ENCODE measurements at regions not wholly inside any gene's neighbourhood (a gene's known extent, or its start where the extent isn't known, plus 50 kb on each side); places are given as distances from the start of the nearest gene placed in this dataset.

- no peak for TF ChIP-seq ZNF624 (tag by site-specific recombination; IDR thresholded peaks at IDR 0.05)
- TF ChIP-seq GFI1B (tag by site-specific recombination; IDR thresholded peaks at IDR 0.05): no peak
- peak; percentile 63; the same call in 1 of the 2 replicates for TF ChIP-seq PRDM10 (tag by site-specific recombination; IDR thresholded peaks at IDR 0.05)
- TF ChIP-seq ZNF677 (tag by site-specific recombination; IDR thresholded peaks at IDR 0.05): no peak
- TF ChIP-seq ZNF394 (tag by site-specific recombination; IDR thresholded peaks at IDR 0.05; ENCODE audit: borderline replicate concordance): no peak
- TF ChIP-seq ZNF549 (tag by site-specific recombination; IDR thresholded peaks at IDR 0.05): no peak
- TF ChIP-seq ZNF112 (tag by site-specific recombination; IDR thresholded peaks at IDR 0.05): no peak
- TF ChIP-seq ZSCAN23 (tag by site-specific recombination; IDR thresholded peaks at IDR 0.05): no peak
- TF ChIP-seq ZBTB6 (tag by site-specific recombination; IDR thresholded peaks at IDR 0.05): no peak
- no peaks in the 10 kb centered on the region for H3K4me1 ChIP-seq (ENCODE audit: control insufficient read depth, insufficient read depth, low read length)
- ChIA-PET CTCF (interaction anchor here (0.8 kb wide), 1 partner anchor 12 kb away, joined by 3 read pairs; no protein-coding TSS in a partner anchor), POLR2A (no interaction called here)
- no peak overlapping the region for H3K4me3 ChIP-seq (ENCODE audit: low read depth, low read length)
- H3K27ac ChIP-seq (ENCODE audit: extremely low read depth, low read depth, low read length): no peak overlapping the region
- H3K36me3 ChIP-seq (ENCODE audit: control insufficient read depth in 2 of 2, insufficient read depth in 1 of 2, low read length in 2 of 2): no peaks in the 10 kb centered on the region
- no peaks in the 10 kb centered on the region for H3K9me3 ChIP-seq (ENCODE audit: control insufficient read depth, insufficient read depth, low read depth, low read length)
Measured at GRCh38 chr1:164155347-164155746, 403.6 kb upstream of the PBX1 start.

- TF ChIP-seq ZNF341 (tag by site-specific recombination; IDR thresholded peaks at IDR 0.05; ENCODE audit: low read depth) (no peak), BCL11B (tag by site-specific recombination; IDR thresholded peaks at IDR 0.05; ENCODE audit: low read depth) (no peak), ZNF362 (tag by site-specific recombination; IDR thresholded peaks at IDR 0.05) (no peak), ZNF121 (tag by site-specific recombination; IDR thresholded peaks at IDR 0.05) (no peak), ZNF530 (tag by site-specific recombination; IDR thresholded peaks at IDR 0.05; ENCODE audit: low read depth) (no peak), KLF10 (tag by site-specific recombination; IDR thresholded peaks at IDR 0.05) (no peak), ZNF292 (tag by site-specific recombination; IDR thresholded peaks at IDR 0.05; ENCODE audit: borderline replicate concordance, low read depth) (no peak), KLF8 (tag by site-specific recombination; IDR thresholded peaks at IDR 0.05) (no peak), ZSCAN18 (tag by site-specific recombination; IDR thresholded peaks at IDR 0.05) (no peak), PBX3 (CRISPR knock-in tag; IDR thresholded peaks at IDR 0.05) (no peak), ZNF629 (tag by site-specific recombination; IDR thresholded peaks at IDR 0.05) (no peak), ZNF350 (tag by site-specific recombination; IDR thresholded peaks at IDR 0.05) (no peak), ZNF785 (tag by site-specific recombination; IDR thresholded peaks at IDR 0.05) (no peak), ZFP3 (tag by site-specific recombination; IDR thresholded peaks at IDR 0.05; ENCODE audit: low read depth) (no peak), ZNF302 (tag by site-specific recombination; IDR thresholded peaks at IDR 0.05; ENCODE audit: low read depth) (no peak), EGR2 (tag by site-specific recombination; IDR thresholded peaks at IDR 0.05; ENCODE audit: low read depth) (no peak), WT1 (tag by site-specific recombination; IDR thresholded peaks at IDR 0.05) (no peak), ZEB2 (tag by site-specific recombination; IDR thresholded peaks at IDR 0.05) (no peak), ZNF558 (tag by site-specific recombination; IDR thresholded peaks at IDR 0.05) (no peak), OSR2 (tag by site-specific recombination; IDR thresholded peaks at IDR 0.05) (no peak)
- CTCF ChIA-PET: interaction anchor here (0.8 kb wide), 1 partner anchor 99 kb away, joined by 6 read pairs; no protein-coding TSS in a partner anchor
- Histone ChIP-seq H3K4me1 (ENCODE audit: control insufficient read depth, insufficient read depth, low read length) (no peaks in the 10 kb centered on the region), H3K4me3 (ENCODE audit: low read depth, low read length) (no peak overlapping the region), H3K27ac (ENCODE audit: extremely low read depth, low read depth, low read length) (no peak overlapping the region), H3K36me3 (ENCODE audit: control insufficient read depth in 2 of 2, insufficient read depth in 1 of 2, low read length in 2 of 2) (no peaks in the 10 kb centered on the region), H3K9me3 (ENCODE audit: control insufficient read depth, insufficient read depth, low read depth, low read length) (no peaks in the 10 kb centered on the region)
- POLR2A ChIA-PET: no interaction called here
Measured at GRCh38 chr1:164163289-164163849, 395.6 kb upstream of the PBX1 start.

All from HEK293 (cell line).